H1 (cell line): ENCODE measurements at regions not wholly inside any gene's neighbourhood (a gene's known extent, or its start where the extent isn't known, plus 50 kb on each side); places are given as distances from the start of the nearest gene placed in this dataset.

Experiments
- CBX8 ChIP-seq: fragments of 300-800, 300-1000 bp; sonication (generic); IDR thresholded peaks from 2 replicates; pipeline ENCODE4 v1.7.1; 2016; ENCODE audit warnings: low read depth, low read length, borderline replicate concordance
- POLR2A ChIP-seq, 2 experiments: IDR thresholded peaks; 1 replicate in 1 of 2; 2 replicates in 1 of 2; pipeline ENCODE4 v1.6.1; 2011; ENCODE audit warnings: low read depth in 2 of 2, low read length in 2 of 2, mild to moderate bottlenecking in 2 of 2; ENCODE audit errors: control extremely low read depth in 1 of 2
- TF ChIP-seq, protein P1 (sequence below): IDR thresholded peaks from 2 replicates; pipeline ENCODE4 v1.6.1; 2012; ENCODE audit warnings: inconsistent platforms

DNA sequence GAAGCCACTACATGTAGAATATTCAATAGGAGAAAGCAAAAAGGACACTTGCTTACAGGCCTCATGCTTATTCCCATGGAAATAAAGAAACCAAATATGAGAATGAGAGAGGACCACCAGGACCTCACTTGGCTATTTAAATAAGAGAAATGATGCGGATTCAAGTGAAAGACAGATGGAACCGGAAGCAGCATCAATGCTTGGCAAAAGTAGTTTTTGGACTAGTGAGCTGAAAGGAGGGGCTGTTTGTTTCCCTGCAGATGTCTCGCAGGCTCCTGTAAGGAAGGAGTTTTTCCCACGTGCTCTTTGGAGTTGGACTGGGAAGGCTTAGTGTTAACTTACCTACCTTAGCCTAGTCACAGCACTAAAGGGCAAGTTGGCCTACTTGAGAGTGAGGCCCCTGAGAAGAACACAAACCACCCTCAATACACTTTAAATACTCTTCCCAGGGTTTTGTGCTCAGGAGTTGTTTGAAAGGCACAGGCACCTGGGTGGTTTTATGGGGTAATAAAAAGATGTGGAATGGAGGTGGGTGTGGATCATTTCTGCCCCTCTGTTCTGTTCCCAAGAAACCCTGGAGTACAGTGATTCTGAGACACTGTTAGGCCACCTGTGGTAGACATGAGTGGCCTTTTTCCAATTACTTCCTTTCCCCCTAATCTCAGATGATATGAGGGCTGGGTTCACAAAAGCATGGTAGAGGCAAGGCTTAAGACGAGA is 113.3 kb upstream of the C1GALT1C1 start (continued):
- TF ChIP-seq, protein P1, sequence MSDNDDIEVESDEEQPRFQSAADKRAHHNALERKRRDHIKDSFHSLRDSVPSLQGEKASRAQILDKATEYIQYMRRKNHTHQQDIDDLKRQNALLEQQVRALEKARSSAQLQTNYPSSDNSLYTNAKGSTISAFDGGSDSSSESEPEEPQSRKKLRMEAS = no peak
- TF ChIP-seq CBX8 = no peak
- no peak for TF ChIP-seq POLR2A (IDR thresholded peaks at IDR 0.05; ENCODE audit: control extremely low read depth in 1 of 2, low read depth in 2 of 2, low read length in 2 of 2)
